HEK293 (cell line): ENCODE measurements at regions not wholly inside any gene's neighbourhood (a gene's known extent, or its start where the extent isn't known, plus 50 kb on each side); places are given as distances from the start of the nearest gene placed in this dataset.

ENCODE experiments used
- CTCF ChIA-PET: fragments of 350-600 bp; formaldehyde crosslinking; extraction: SDS; loops from one replicate; lab custom pipeline; 2021; ENCODE audit warnings: antibody characterized with exemption; lab: Yijun Ruan, JAX
- POLR2A ChIA-PET: fragments of 300-600 bp; formaldehyde crosslinking; extraction: SDS; loops from one replicate; lab custom pipeline; 2020; ENCODE audit warnings: antibody characterized with exemption, inconsistent platforms; lab: Yijun Ruan, JAX
- H3K27ac ChIP-seq: fragments of 200-500 bp; sonication (Bioruptor generic); 2 replicates; pipeline ENCODE4 v1.5.1; 2014; ENCODE audit warnings: low read depth, low read length, control low read depth, inconsistent platforms; ENCODE audit errors: extremely low read depth
- H3K36me3 ChIP-seq, 2 experiments: fragments of 200-500 bp in 1 of 2; sonication (Bioruptor generic) in 1 of 2; 1 replicate in 1 of 2; 2 replicates in 1 of 2; pipeline ENCODE4 v1.5.1; 2014 to 2017; ENCODE audit warnings: inconsistent platforms in 2 of 2, low read length in 2 of 2; ENCODE audit not compliant: control insufficient read depth in 2 of 2, insufficient read depth in 1 of 2
- H3K4me1 ChIP-seq: fragments of 200-500 bp; sonication (Bioruptor generic); 2 replicates; pipeline ENCODE4 v1.5.1; 2014; ENCODE audit warnings: mild to moderate bottlenecking, low read length, inconsistent platforms; ENCODE audit not compliant: control insufficient read depth, insufficient read depth
- H3K4me3 ChIP-seq: 2 replicates; pipeline ENCODE4 v1.5.1; 2011; ENCODE audit warnings: low read depth, mild to moderate bottlenecking, control low read depth, low read length, moderate library complexity
- H3K9me3 ChIP-seq: fragments of 200-500 bp; sonication (Bioruptor generic); 2 replicates; pipeline ENCODE4 v1.5.1; 2014; ENCODE audit warnings: low read depth, low read length, inconsistent platforms; ENCODE audit not compliant: control insufficient read depth, insufficient read depth
- FEZF1 ChIP-seq: fragments of 450-650 bp; formaldehyde crosslinking; IDR thresholded peaks from 2 replicates; pipeline ENCODE4 v1.5.1; 2016; ENCODE audit warnings: missing biosample characterization, missing genetic modification characterization
- GLI4 ChIP-seq: fragments of 450-650 bp; formaldehyde crosslinking; IDR thresholded peaks from 2 replicates; pipeline ENCODE4 v1.5.1; 2016; ENCODE audit warnings: missing biosample characterization, missing genetic modification characterization
- KLF7 ChIP-seq: fragments of 450-650 bp; formaldehyde crosslinking; IDR thresholded peaks from 2 replicates; pipeline ENCODE4 v1.5.1; 2016; ENCODE audit warnings: missing biosample characterization, missing genetic modification characterization, borderline replicate concordance
- MEIS1 ChIP-seq: sonication (generic); formaldehyde crosslinking; IDR thresholded peaks from 2 replicates; pipeline ENCODE4 v1.8.1; 2022; ENCODE audit warnings: missing genetic modification reagents, mild to moderate bottlenecking, borderline replicate concordance
- PRDM2 ChIP-seq: fragments of 450-650 bp; formaldehyde crosslinking; IDR thresholded peaks from 2 replicates; pipeline ENCODE4 v1.5.1; 2016; ENCODE audit warnings: missing biosample characterization, missing genetic modification characterization, borderline replicate concordance
- RBAK ChIP-seq: fragments of 450-650 bp; formaldehyde crosslinking; IDR thresholded peaks from 2 replicates; pipeline ENCODE4 v1.5.1; 2016; ENCODE audit warnings: missing biosample characterization, missing genetic modification characterization
- YY1 ChIP-seq: fragments of 450-650 bp; formaldehyde crosslinking; IDR thresholded peaks from 2 replicates; pipeline ENCODE4 v1.5.1; 2018; ENCODE audit warnings: missing biosample characterization, missing genetic modification characterization
- YY2 ChIP-seq: fragments of 450-650 bp; formaldehyde crosslinking; IDR thresholded peaks from 2 replicates; pipeline ENCODE4 v1.5.1; 2016; ENCODE audit warnings: missing biosample characterization, missing genetic modification characterization
- ZBTB11 ChIP-seq: fragments of 450-650 bp; formaldehyde crosslinking; conservative IDR thresholded peaks from 2 replicates; pipeline ENCODE4 v1.5.1; 2016; ENCODE audit warnings: low read depth, missing biosample characterization, missing genetic modification characterization
- ZNF132 ChIP-seq: fragments of 450-650 bp; formaldehyde crosslinking; IDR thresholded peaks from 2 replicates; pipeline ENCODE4 v1.5.1; 2017; ENCODE audit warnings: missing biosample characterization, missing genetic modification characterization, borderline replicate concordance
- ZNF214 ChIP-seq: fragments of 450-650 bp; formaldehyde crosslinking; IDR thresholded peaks from 2 replicates; pipeline ENCODE4 v1.5.1; 2017; ENCODE audit warnings: missing biosample characterization, mild to moderate bottlenecking, missing genetic modification characterization, borderline replicate concordance
- ZNF302 ChIP-seq: fragments of 450-650 bp; formaldehyde crosslinking; IDR thresholded peaks from 2 replicates; pipeline ENCODE4 v1.5.1; 2016; ENCODE audit warnings: missing biosample characterization, missing genetic modification characterization, low read depth
- ZNF311 ChIP-seq: fragments of 450-650 bp; formaldehyde crosslinking; IDR thresholded peaks from 2 replicates; pipeline ENCODE4 v1.5.1; 2017; ENCODE audit warnings: missing biosample characterization, missing genetic modification characterization, borderline replicate concordance
- ZNF324 ChIP-seq: fragments of 450-650 bp; formaldehyde crosslinking; IDR thresholded peaks from 2 replicates; pipeline ENCODE4 v1.5.1; 2016; ENCODE audit warnings: missing biosample characterization, missing genetic modification characterization
- ZNF426 ChIP-seq: fragments of 450-650 bp; formaldehyde crosslinking; IDR thresholded peaks from 2 replicates; pipeline ENCODE4 v1.5.1; 2017; ENCODE audit warnings: missing biosample characterization, missing genetic modification characterization, mild to moderate bottlenecking, inconsistent platforms, moderate library complexity
- ZNF433 ChIP-seq: fragments of 450-650 bp; formaldehyde crosslinking; IDR thresholded peaks from 2 replicates; pipeline ENCODE4 v1.5.1; 2016; ENCODE audit warnings: missing biosample characterization, missing genetic modification characterization, low read depth
- ZNF449 ChIP-seq: fragments of 450-650 bp; formaldehyde crosslinking; IDR thresholded peaks from 2 replicates; pipeline ENCODE4 v1.5.1; 2017; ENCODE audit warnings: missing biosample characterization, mild to moderate bottlenecking, missing genetic modification characterization, moderate library complexity
- ZNF501 ChIP-seq: fragments of 450-650 bp; formaldehyde crosslinking; IDR thresholded peaks from 2 replicates; pipeline ENCODE4 v1.5.1; 2016; ENCODE audit warnings: missing biosample characterization, missing genetic modification characterization
- ZNF560 ChIP-seq: fragments of 450-650 bp; formaldehyde crosslinking; IDR thresholded peaks from 2 replicates; pipeline ENCODE4 v1.5.1; 2017; ENCODE audit warnings: missing biosample characterization, missing genetic modification characterization, borderline replicate concordance
- ZNF692 ChIP-seq: fragments of 450-650 bp; formaldehyde crosslinking; IDR thresholded peaks from 2 replicates; pipeline ENCODE4 v1.5.1; 2016; ENCODE audit warnings: missing biosample characterization, missing genetic modification characterization
- ZNF704 ChIP-seq: fragments of 450-650 bp; formaldehyde crosslinking; IDR thresholded peaks from 2 replicates; pipeline ENCODE4 v1.5.1; 2016; ENCODE audit warnings: missing biosample characterization, missing genetic modification characterization
- ZNF777 ChIP-seq: fragments of 450-650 bp; formaldehyde crosslinking; IDR thresholded peaks from 2 replicates; pipeline ENCODE4 v1.5.1; 2017; ENCODE audit warnings: missing biosample characterization, missing genetic modification characterization, borderline replicate concordance

GRCh38 chr22:34114406-34114805, 194.1 kb upstream of the LARGE1 start:
- ChIA-PET POLR2A (no interaction called here), CTCF (interaction anchor here (0.6 to 3.4 kb wide), 4 partner anchors 9 to 191 kb away, joined by 4 to 11 read pairs (median 7); no protein-coding TSS in a partner anchor)
- no peaks in the 10 kb centered on the region for H3K36me3 ChIP-seq
- no peaks in the 10 kb centered on the region for H3K9me3 ChIP-seq
- TF ChIP-seq ZNF777 = no peak
- no peak for TF ChIP-seq RBAK (tag by site-specific recombination)
- no peak for TF ChIP-seq ZNF426
- no peak for TF ChIP-seq ZNF433 (tag by site-specific recombination)
- no peak for TF ChIP-seq ZNF501 (tag by site-specific recombination)
- no peak for TF ChIP-seq ZNF560 (tag by site-specific recombination)
- no peak for TF ChIP-seq ZBTB11 (tag by site-specific recombination)
- TF ChIP-seq ZNF704 (tag by site-specific recombination) = no peak
- no peak for TF ChIP-seq ZNF302
- TF ChIP-seq ZNF214 (tag by site-specific recombination) = no peak
- H3K4me3 ChIP-seq = no peak overlapping the region
- peaks cover 4% of the 10 kb centered on the region; the same call in 1 of the 2 replicates for H3K4me1 ChIP-seq
- no peak overlapping the region for H3K27ac ChIP-seq

GRCh38 chr22:34115722-34116121, 195.4 kb upstream of the LARGE1 start:
- no peak overlapping the region for H3K27ac ChIP-seq
- no peaks in the 10 kb centered on the region for H3K9me3 ChIP-seq
- ChIA-PET CTCF (interaction anchor here (0.6 to 3.4 kb wide), 2 partner anchors 11 to 862 kb away, joined by 5 to 11 read pairs; no protein-coding TSS in a partner anchor), POLR2A (no interaction called here)
- H3K36me3 ChIP-seq = no peaks in the 10 kb centered on the region
- no peak overlapping the region for H3K4me3 ChIP-seq
- peaks cover 4% of the 10 kb centered on the region; the same call in 1 of the 2 replicates for H3K4me1 ChIP-seq
- TF ChIP-seq MEIS1 = no peak
- no peak for TF ChIP-seq FEZF1 (tag by site-specific recombination)
- TF ChIP-seq YY2 (tag by site-specific recombination) = no peak
- no peak for TF ChIP-seq ZNF311 (tag by site-specific recombination)
- no peak for TF ChIP-seq ZNF132 (tag by site-specific recombination)
- no peak for TF ChIP-seq PRDM2 (tag by site-specific recombination)
- TF ChIP-seq ZNF324 (tag by site-specific recombination) = no peak
- no peak for TF ChIP-seq YY1 (tag by site-specific recombination)
- no peak for TF ChIP-seq ZNF692 (tag by site-specific recombination)
- TF ChIP-seq KLF7 = no peak
- TF ChIP-seq GLI4 (tag by site-specific recombination) = no peak
- TF ChIP-seq ZNF449 (tag by site-specific recombination) = no peak
